Esophagus squamous epithelium (tissue), 4 donors: ENCODE measurements at regions not wholly inside any gene's neighbourhood (a gene's known extent, or its start where the extent isn't known, plus 50 kb on each side); places are given as distances from the start of the nearest gene placed in this dataset.

Experiments used
- POLR2A ChIP-seq, 4 donors: fragments of 450-650 bp; IDR thresholded peaks; one replicate each; pipeline ENCODE4 v1.6.1; 2017; ENCODE audit warnings: antibody characterized with exemption in 4 of 4, mild to moderate bottlenecking in 4 of 4, moderate library complexity in 3 of 4
- TF ChIP-seq, protein P1 (sequence below), 6 experiments: fragments of 450-650 bp in 4 of 6; fragments of 200-600 bp in 2 of 6; sonication (generic) in 2 of 6; IDR thresholded peaks; one replicate each; pipeline ENCODE4 v1.5.1; 2016 to 2019; ENCODE audit warnings: antibody characterized with exemption in 6 of 6, mild to moderate bottlenecking in 4 of 6, moderate library complexity in 4 of 6

DNA sequence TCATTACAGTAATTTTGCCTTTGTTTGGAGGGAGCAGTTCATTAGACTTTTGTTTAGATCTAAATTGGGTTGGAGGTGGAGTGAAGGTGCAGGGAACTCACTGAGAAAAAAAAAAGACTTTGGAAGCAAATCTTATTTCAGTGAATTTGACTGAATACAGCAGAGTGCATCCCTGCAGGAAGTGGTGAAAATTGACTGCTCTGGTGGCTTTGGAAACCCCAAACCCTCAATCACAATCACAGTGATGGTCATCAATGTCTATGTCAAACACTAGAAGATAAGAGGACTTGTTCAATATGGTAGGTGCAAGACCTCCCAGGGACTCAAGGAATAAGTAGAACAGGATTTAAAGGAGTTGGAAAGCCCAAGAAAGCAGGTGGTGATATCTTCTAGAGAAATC lies 76.0 kb upstream of the RASA1 start:
- TF ChIP-seq POLR2A (IDR thresholded peaks at IDR 0.05): no peak
- TF ChIP-seq, protein P1, sequence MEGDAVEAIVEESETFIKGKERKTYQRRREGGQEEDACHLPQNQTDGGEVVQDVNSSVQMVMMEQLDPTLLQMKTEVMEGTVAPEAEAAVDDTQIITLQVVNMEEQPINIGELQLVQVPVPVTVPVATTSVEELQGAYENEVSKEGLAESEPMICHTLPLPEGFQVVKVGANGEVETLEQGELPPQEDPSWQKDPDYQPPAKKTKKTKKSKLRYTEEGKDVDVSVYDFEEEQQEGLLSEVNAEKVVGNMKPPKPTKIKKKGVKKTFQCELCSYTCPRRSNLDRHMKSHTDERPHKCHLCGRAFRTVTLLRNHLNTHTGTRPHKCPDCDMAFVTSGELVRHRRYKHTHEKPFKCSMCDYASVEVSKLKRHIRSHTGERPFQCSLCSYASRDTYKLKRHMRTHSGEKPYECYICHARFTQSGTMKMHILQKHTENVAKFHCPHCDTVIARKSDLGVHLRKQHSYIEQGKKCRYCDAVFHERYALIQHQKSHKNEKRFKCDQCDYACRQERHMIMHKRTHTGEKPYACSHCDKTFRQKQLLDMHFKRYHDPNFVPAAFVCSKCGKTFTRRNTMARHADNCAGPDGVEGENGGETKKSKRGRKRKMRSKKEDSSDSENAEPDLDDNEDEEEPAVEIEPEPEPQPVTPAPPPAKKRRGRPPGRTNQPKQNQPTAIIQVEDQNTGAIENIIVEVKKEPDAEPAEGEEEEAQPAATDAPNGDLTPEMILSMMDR (IDR thresholded peaks at IDR 0.05): no peak
